Endothelial cell of umbilical vein (primary cell): ENCODE measurements at regions not wholly inside any gene's neighbourhood (a gene's known extent, or its start where the extent isn't known, plus 50 kb on each side); places are given as distances from the start of the nearest gene placed in this dataset.

Experiments used
- EZH2 ChIP-seq: IDR thresholded peaks from 2 replicates; pipeline ENCODE4 v1.6.1; 2012; ENCODE audit warnings: borderline replicate concordance, low read depth, mild to moderate bottlenecking, moderate library complexity, low read length, inconsistent platforms; ENCODE audit not compliant: severe bottlenecking
- GATA2 ChIP-seq: IDR thresholded peaks from 2 replicates; pipeline ENCODE4 v1.7.0; 2011; ENCODE audit warnings: low read depth, mild to moderate bottlenecking, moderate library complexity, mixed read lengths, low read length; ENCODE audit not compliant: insufficient read length, insufficient read depth
- JUN ChIP-seq: IDR thresholded peaks from 2 replicates; pipeline ENCODE4 v1.6.1; 2011; ENCODE audit warnings: borderline replicate concordance, low read depth; ENCODE audit not compliant: insufficient read length, insufficient read depth
- MYC ChIP-seq: IDR thresholded peaks from one replicate; pipeline ENCODE4 v1.6.1; 2011; ENCODE audit warnings: mild to moderate bottlenecking, low read depth, low read length
- POLR2A ChIP-seq: IDR thresholded peaks from 2 replicates; pipeline ENCODE4 v1.6.1; 2012; ENCODE audit warnings: low read depth, mild to moderate bottlenecking, control low read depth, low read length
- POLR2AphosphoS5 ChIP-seq: IDR thresholded peaks from 2 replicates; pipeline ENCODE4 v1.6.1; 2012; ENCODE audit warnings: low read depth, mild to moderate bottlenecking, control low read depth, low read length, moderate library complexity; ENCODE audit not compliant: insufficient read depth
- TF ChIP-seq, protein P1 (sequence below), 2 donors: IDR thresholded peaks; 1 replicate in 1 of 2; 2 replicates in 1 of 2; pipeline ENCODE4 v1.5.1; 2011; ENCODE audit warnings: low read length in 2 of 2, mild to moderate bottlenecking in 2 of 2, moderate library complexity in 2 of 2, control low read depth in 1 of 2, inconsistent platforms in 1 of 2, low read depth in 1 of 2; ENCODE audit not compliant: insufficient read depth in 1 of 2; ENCODE audit errors: extremely low read depth in 1 of 2
- TF ChIP-seq, protein P2 (sequence below): IDR thresholded peaks from 2 replicates; pipeline ENCODE4 v1.6.1; 2011; ENCODE audit not compliant: insufficient read depth, insufficient read length

DNA sequence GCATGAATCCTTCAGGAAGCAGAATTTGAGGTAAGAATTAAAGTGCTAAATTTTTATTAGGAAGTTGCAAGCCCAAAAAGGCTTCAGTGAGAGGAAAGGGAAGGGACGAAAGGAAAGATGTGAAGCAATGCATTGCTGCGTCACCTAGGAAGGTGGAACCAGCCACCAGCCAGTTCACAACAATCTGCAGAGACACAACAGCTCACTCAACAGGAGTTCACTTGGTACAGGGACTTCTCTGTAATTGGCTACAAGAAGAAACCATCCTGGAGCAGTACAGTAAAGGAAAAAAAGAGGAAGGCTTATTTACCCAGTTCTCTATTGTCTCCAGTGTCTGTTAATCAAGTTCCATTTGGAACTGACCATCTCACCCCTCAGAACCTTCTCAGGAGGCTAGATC is 157.6 kb downstream of the HNRNPD start:
- TF ChIP-seq, protein P1, sequence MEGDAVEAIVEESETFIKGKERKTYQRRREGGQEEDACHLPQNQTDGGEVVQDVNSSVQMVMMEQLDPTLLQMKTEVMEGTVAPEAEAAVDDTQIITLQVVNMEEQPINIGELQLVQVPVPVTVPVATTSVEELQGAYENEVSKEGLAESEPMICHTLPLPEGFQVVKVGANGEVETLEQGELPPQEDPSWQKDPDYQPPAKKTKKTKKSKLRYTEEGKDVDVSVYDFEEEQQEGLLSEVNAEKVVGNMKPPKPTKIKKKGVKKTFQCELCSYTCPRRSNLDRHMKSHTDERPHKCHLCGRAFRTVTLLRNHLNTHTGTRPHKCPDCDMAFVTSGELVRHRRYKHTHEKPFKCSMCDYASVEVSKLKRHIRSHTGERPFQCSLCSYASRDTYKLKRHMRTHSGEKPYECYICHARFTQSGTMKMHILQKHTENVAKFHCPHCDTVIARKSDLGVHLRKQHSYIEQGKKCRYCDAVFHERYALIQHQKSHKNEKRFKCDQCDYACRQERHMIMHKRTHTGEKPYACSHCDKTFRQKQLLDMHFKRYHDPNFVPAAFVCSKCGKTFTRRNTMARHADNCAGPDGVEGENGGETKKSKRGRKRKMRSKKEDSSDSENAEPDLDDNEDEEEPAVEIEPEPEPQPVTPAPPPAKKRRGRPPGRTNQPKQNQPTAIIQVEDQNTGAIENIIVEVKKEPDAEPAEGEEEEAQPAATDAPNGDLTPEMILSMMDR (IDR thresholded peaks at IDR 0.05; ENCODE audit: extremely low read depth in 1 of 2, insufficient read depth in 1 of 2, low read depth in 1 of 2, low read length in 2 of 2): no peak
- no peak for TF ChIP-seq GATA2
- no peak for TF ChIP-seq EZH2
- TF ChIP-seq JUN: no peak
- TF ChIP-seq POLR2AphosphoS5: no peak
- no peak for TF ChIP-seq POLR2A
- TF ChIP-seq MYC: no peak
- TF ChIP-seq, protein P2, sequence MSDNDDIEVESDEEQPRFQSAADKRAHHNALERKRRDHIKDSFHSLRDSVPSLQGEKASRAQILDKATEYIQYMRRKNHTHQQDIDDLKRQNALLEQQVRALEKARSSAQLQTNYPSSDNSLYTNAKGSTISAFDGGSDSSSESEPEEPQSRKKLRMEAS: no peak
